T-helper 9 cell (primary cell): ENCODE measurements at regions not wholly inside any gene's neighbourhood (a gene's known extent, or its start where the extent isn't known, plus 50 kb on each side); places are given as distances from the start of the nearest gene placed in this dataset.

Source experiments
- DNase-seq: peaks from one replicate; pipeline ENCODE4 v3.0.0-alpha.2; 2020

DNA sequence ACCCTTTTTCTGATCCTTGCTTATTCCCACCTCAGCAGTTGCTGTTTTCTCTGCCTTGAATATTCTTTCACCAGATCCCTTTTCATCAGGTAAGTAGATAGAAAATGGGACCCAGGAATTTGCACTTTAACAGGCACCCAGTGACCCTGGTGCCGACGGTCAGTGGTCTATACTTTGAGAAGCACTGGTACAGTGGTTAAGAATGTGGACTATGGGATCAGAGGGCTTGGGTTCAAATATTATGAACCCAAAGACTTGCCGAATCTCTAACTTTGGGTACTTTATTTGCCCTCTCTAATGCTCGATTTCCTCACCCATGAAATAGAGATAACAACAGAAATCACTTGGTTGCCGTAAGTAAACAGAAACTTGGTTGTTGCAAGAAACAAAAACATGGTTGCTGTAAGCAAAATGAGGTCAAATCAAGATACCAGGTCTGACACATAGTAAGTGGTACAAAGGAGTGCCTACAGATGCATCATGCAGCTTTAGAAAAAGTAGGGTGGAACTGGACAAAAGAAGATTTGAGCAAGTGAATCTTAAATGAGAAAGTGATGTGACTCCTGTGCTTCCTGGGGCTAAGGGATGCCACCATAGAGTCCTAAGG lies 69.5 kb upstream of the GLS start:
- DNase-seq: no peak

- no peak for DNase-seq
Measured at GRCh38 chr2:190811811-190812210, 68.8 kb upstream of the GLS start.

DNA sequence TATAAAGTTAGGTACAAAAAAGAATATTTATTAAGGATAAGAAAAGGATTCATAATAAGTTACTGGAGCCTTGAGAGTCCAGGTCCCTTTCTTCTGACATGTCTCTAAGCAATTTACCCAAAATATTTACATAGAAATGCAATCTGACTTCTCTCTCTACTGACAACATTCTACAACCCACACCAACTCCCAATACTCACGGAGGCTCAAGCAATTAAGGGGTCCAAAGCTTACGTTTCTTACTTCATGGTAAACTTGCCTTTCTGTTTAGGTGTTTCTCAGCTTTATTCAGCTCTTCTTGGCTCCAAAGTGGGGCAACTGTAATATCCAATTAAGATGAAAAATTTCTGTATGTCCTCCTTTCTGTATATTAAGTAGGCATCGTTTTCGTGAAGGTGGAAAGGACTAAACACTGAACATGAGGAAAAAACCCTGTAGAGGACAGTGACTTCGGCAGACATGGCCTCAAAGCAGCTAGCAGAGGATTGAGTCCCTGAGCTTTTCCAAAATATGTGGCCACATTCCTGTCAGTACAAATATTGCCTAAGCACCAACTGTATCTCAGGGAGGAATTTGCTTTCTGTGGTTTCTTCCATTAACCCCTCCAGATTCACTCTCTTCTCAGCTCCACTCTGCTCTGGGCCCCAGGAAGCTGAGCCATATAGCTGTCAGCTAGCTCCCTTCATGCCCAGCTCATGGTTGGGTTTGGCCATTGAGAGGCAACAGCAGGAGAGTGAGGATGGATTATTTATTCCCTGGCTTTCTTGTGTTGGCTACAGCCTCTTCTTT lies 67.9 kb upstream of the GLS start:
- DNase-seq: no peak

DNA sequence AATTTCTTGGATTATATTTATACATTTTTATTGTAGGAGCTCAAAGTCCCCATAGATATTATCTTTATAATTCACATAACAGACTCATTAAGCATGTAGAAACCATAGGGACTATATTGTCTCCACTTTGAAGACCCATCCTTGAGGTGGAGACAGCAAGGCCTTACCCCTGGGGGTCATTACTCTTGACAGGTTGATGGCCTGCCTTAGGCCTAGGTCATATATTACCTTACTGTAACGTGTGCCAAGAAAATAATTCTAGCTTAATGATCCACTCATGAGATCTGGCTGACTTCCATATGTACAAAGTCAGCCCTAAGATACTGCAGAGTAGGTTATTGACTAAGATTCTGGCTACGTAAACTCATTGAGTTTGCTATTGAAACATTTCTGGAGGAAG lies 65.4 kb upstream of the GLS start:
- no peak for DNase-seq

DNA sequence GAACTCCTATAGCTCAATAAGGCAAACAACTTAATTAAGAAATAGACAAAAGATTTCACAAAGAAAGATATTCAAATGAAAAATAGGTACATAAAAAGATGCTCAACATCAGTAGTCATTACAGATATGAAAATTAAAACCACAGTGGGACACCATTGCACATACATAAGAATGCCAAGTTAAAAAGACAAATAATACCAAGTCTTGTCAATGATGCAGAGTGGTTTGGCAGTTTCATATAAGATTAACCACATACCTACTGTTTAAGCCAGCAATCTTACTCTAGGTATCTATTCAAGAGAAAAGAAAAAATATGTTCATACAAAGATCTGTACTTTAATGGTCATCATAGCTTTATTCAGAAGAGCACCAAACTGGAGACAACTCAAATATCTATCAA lies 63.5 kb upstream of the GLS start:
- DNase-seq: no peak

GRCh38 chr2:190819840-190820301 lies 60.8 kb upstream of the GLS start:
- DNase-seq: no peak

DNA sequence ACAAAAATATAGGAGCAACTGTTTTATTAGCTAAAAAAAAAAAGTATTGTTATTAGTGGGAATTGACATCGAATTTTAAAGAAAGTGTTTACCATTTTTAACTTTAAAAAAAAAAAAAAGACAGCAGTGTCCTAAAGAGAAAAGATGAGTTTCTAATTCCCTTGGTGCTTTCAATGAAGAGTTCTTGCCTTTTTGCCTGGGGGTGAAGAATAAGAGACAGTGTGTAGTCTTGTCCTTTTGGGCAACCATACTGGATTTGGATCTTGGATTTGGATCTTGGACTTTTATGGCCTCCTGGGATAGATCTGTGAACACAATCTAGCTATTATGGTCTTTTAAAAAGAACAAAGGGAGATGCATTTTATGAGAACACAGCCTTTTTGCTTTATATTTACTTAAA lies 60.2 kb upstream of the GLS start:
- DNase-seq: no peak

DNA sequence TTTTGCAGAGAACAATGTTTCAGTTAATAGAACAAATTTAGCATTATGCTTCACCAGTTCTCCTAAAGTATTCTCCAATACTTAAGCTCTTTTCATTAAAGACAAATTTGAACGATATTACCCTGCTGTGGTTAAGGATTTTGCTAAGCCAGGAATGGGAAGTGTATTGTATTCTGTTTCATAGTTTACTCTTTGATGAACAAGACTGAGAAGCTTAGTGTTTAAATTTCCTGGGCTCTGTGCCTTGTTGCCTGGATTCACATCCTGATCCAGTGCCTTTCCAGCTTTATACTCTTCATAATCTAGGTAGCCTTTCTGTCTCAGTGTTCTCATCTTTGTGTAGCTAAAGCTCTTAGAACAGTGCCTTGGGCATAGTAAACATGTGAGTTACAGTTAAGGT lies 58.6 kb upstream of the GLS start:
- no peak for DNase-seq

DNA sequence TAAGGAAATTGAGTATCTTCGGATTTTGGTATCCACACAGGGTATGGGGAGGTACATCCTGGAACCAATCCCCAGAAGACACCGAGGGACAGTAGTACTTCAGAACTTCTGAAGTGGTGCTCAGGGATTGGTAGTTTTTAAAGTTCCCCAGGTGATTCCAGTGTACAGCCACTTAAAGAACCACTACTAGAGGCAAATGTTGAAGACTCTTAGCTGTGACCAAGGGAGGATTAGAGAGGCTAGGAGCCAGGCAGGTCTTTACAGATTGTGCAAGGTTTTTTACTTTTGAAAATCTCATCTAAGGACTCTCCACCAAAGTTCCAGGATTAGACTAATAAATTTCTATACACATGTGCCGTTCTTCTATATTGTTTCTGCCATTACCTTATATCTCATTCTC lies 52.9 kb upstream of the GLS start:
- no peak for DNase-seq

DNA sequence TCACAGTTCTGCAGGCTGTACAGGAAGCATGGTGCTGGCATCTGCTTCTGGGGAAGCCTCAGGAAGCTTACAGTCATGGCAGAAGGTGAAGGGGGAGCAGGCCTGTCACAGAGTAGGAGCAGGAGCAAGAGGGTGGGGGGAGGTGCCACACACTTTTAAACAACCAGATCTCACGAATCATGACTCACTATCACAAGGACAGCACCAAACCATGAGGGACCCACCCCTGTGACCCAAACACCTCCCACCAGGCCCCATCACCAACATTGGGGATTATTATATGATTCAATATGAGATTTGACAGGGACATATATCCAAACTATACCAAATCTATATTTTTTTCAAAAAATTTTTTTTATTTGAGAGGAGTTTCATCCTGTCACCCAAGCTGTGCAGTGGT lies 51.0 kb upstream of the GLS start:
- no peak for DNase-seq
